ENCODE measurements at regions not wholly inside any gene's neighbourhood (a gene's known extent, or its start where the extent isn't known, plus 50 kb on each side); places are given as distances from the start of the nearest gene placed in this dataset.

DNA sequence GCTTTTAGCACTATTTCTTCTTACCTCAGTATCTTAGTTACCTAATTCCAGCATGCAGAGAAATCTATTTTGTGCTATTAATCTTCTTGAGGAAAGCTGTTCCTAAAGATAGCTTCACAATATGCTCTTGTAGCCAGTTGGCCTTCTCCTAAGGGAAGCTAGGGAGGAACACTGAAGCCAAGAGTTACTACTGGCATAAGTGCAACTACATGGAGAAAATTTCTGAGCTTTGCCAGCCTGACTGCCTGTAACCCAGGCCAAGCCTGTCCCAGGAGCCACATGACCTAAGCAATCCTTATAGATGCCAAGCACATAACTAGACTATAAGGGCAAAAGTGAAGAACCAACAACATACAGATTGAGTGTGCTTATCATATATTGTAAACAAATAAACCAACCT, 890.2 kb downstream of the FLRT2 start:
- H3K4me3 ChIP-seq (ENCODE audit: insufficient read depth, low read depth, low read length), result no peak overlapping the region
- no peaks in the 10 kb centered on the region for H3K27me3 ChIP-seq (ENCODE audit: control insufficient read depth, insufficient read depth, low read length)
- no peak overlapping the region for H4K5ac ChIP-seq (ENCODE audit: low read depth, low read length)
- H3K9ac ChIP-seq (ENCODE audit: low read depth, low read length), result no peak overlapping the region
- H3K4me1 ChIP-seq (ENCODE audit: control insufficient read depth, insufficient read depth, low read length), result no peaks in the 10 kb centered on the region
- BruUV-seq (replicated peaks), result no TSS peak
- DNase-seq, result no peak
- POLR2A ChIA-PET (ENCODE audit: unreplicated experiment), result no interaction called here
- H3K23ac ChIP-seq (ENCODE audit: low read depth, low read length), result no peak overlapping the region
- H3K9me3 ChIP-seq (ENCODE audit: control insufficient read depth, insufficient read depth, low read length), result no peaks in the 10 kb centered on the region
- no peak overlapping the region for H3K14ac ChIP-seq (replicated peaks; ENCODE audit: low read depth, low read length)
- H3K9me1 ChIP-seq (ENCODE audit: insufficient read depth, low read length), result no peaks in the 10 kb centered on the region
- no peak overlapping the region for H3K4me2 ChIP-seq (ENCODE audit: low read depth, low read length)
- H3K18ac ChIP-seq (ENCODE audit: low read depth, low read length), result no peak overlapping the region
- no peaks in the 10 kb centered on the region for H3K79me1 ChIP-seq (ENCODE audit: low read depth in 1 of 2, low read length in 2 of 2)
- no peak overlapping the region for H3K4ac ChIP-seq (ENCODE audit: low read depth, low read length)
- no peak overlapping the region for H3K56ac ChIP-seq (ENCODE audit: extremely low read depth, insufficient read depth, low read length)
- CTCF ChIA-PET, result no interaction called here
- H4K91ac ChIP-seq (ENCODE audit: insufficient read depth, low read depth, low read length), result no peak overlapping the region
- dilution Hi-C loops (cut with HindIII; ENCODE audit: low sequenced_read_pairs, unreplicated experiment), result no loop called here
- TF ChIP-seq, protein P1, sequence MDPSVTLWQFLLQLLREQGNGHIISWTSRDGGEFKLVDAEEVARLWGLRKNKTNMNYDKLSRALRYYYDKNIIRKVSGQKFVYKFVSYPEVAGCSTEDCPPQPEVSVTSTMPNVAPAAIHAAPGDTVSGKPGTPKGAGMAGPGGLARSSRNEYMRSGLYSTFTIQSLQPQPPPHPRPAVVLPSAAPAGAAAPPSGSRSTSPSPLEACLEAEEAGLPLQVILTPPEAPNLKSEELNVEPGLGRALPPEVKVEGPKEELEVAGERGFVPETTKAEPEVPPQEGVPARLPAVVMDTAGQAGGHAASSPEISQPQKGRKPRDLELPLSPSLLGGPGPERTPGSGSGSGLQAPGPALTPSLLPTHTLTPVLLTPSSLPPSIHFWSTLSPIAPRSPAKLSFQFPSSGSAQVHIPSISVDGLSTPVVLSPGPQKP (IDR thresholded peaks at IDR 0.05; ENCODE audit: borderline replicate concordance, low read depth, low read length), result no peak
- TF ChIP-seq MXI1 (IDR thresholded peaks at IDR 0.05; ENCODE audit: borderline replicate concordance, low read depth, low read length), result no peak
- no peak for TF ChIP-seq SMC3 (IDR thresholded peaks at IDR 0.05; ENCODE audit: low read depth, low read length)
- TF ChIP-seq NFE2L2 (IDR thresholded peaks at IDR 0.05; ENCODE audit: low read depth, low read length), result no peak
- TF ChIP-seq, protein P2, sequence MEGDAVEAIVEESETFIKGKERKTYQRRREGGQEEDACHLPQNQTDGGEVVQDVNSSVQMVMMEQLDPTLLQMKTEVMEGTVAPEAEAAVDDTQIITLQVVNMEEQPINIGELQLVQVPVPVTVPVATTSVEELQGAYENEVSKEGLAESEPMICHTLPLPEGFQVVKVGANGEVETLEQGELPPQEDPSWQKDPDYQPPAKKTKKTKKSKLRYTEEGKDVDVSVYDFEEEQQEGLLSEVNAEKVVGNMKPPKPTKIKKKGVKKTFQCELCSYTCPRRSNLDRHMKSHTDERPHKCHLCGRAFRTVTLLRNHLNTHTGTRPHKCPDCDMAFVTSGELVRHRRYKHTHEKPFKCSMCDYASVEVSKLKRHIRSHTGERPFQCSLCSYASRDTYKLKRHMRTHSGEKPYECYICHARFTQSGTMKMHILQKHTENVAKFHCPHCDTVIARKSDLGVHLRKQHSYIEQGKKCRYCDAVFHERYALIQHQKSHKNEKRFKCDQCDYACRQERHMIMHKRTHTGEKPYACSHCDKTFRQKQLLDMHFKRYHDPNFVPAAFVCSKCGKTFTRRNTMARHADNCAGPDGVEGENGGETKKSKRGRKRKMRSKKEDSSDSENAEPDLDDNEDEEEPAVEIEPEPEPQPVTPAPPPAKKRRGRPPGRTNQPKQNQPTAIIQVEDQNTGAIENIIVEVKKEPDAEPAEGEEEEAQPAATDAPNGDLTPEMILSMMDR (conservative IDR thresholded peaks at IDR 0.05; ENCODE audit: low read depth, low read length), result no peak
- no peak for TF ChIP-seq MAFK (IDR thresholded peaks at IDR 0.05; ENCODE audit: low read depth, low read length)
- TF ChIP-seq POLR2A (IDR thresholded peaks at IDR 0.05; ENCODE audit: low read depth, low read length), result no peak
- TF ChIP-seq RCOR1 (IDR thresholded peaks at IDR 0.05; ENCODE audit: insufficient replicate concordance, low read length), result no peak
- no peak for TF ChIP-seq BHLHE40 (IDR thresholded peaks at IDR 0.05; ENCODE audit: low read depth, low read length)
- no peak for TF ChIP-seq FOS (IDR thresholded peaks at IDR 0.05; ENCODE audit: low read depth, low read length)
- TF ChIP-seq MAZ (IDR thresholded peaks at IDR 0.05; ENCODE audit: borderline replicate concordance, low read depth, low read length), result no peak
- no peak for TF ChIP-seq CEBPB (IDR thresholded peaks at IDR 0.05; ENCODE audit: low read depth, low read length)
- TF ChIP-seq CHD1 (IDR thresholded peaks at IDR 0.05; ENCODE audit: low read depth, low read length), result no peak
- no peak for TF ChIP-seq RAD21 (IDR thresholded peaks at IDR 0.05; ENCODE audit: low read length)
- TF ChIP-seq, protein P3, sequence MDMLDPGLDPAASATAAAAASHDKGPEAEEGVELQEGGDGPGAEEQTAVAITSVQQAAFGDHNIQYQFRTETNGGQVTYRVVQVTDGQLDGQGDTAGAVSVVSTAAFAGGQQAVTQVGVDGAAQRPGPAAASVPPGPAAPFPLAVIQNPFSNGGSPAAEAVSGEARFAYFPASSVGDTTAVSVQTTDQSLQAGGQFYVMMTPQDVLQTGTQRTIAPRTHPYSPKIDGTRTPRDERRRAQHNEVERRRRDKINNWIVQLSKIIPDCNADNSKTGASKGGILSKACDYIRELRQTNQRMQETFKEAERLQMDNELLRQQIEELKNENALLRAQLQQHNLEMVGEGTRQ (IDR thresholded peaks at IDR 0.05; ENCODE audit: low read depth, low read length), result no peak
- no peak for TF ChIP-seq RFX5 (IDR thresholded peaks at IDR 0.05; ENCODE audit: low read depth, low read length)
- intact Hi-C loops (cut with micrococcal nuclease), result no loop called here
- H2BK15ac ChIP-seq (ENCODE audit: low read depth, low read length), result no peak overlapping the region
- H3K27ac ChIP-seq (ENCODE audit: insufficient read depth, low read length), result no peak overlapping the region
- no peak overlapping the region for H2BK20ac ChIP-seq (ENCODE audit: low read depth, low read length)
- H2BK120ac ChIP-seq (ENCODE audit: low read depth, low read length), result no peak overlapping the region
- no peaks in the 10 kb centered on the region for H3K36me3 ChIP-seq (ENCODE audit: control insufficient read depth, insufficient read depth, low read length)
- no peak overlapping the region for H2AFZ ChIP-seq (replicated peaks; ENCODE audit: low read length, poor library complexity)
- no peak overlapping the region for H2AK9ac ChIP-seq (replicated peaks; ENCODE audit: low read depth, low read length, poor library complexity)
- no peaks in the 10 kb centered on the region for H4K20me1 ChIP-seq (ENCODE audit: insufficient read depth, low read length)
- no peak for ATAC-seq (ENCODE audit: low read depth)
- H2AK5ac ChIP-seq (ENCODE audit: low read depth, low read length), result no peak overlapping the region
- H4K8ac ChIP-seq (ENCODE audit: low read depth in 2 of 2, low read length in 2 of 2), result no peak overlapping the region
- no peak overlapping the region for H2BK5ac ChIP-seq (ENCODE audit: low read depth, low read length, poor library complexity, severe bottlenecking)
- in situ Hi-C loops (cut with MboI; ENCODE audit: low sequenced_read_pairs), result no loop called here

Measured in IMR-90 (cell line).